Neural cell (in vitro differentiated cells): ENCODE measurements at regions not wholly inside any gene's neighbourhood (a gene's known extent, or its start where the extent isn't known, plus 50 kb on each side); places are given as distances from the start of the nearest gene placed in this dataset.

Experiments
- H2AFZ ChIP-seq: fragments of 200-600, 300-800 bp; sonication (generic), shearing (Covaris generic); 2 replicates; pipeline ENCODE4 v1.6.0; 2014; ENCODE audit warnings: low read depth, mild to moderate bottlenecking, antibody characterized with exemption, low read length, moderate library complexity
- H3F3A ChIP-seq: fragments of 200-600 bp; shearing (Covaris generic); 2 replicates; pipeline ENCODE4 v1.6.1; 2016; ENCODE audit warnings: mild to moderate bottlenecking, moderate library complexity, mixed read lengths, antibody characterized with exemption, low read length; ENCODE audit not compliant: insufficient read depth, poor library complexity, severe bottlenecking
- H3K27ac ChIP-seq: fragments of 200-600, 300-800 bp; sonication (generic), shearing (Covaris generic); 2 replicates; pipeline ENCODE4 v1.5.1; 2014; ENCODE audit warnings: mild to moderate bottlenecking, low read length, moderate library complexity
- H3K27me3 ChIP-seq: fragments of 300-800, 200-600 bp; sonication (generic), shearing (Covaris generic); 2 replicates; pipeline ENCODE4 v1.6.0; 2014; ENCODE audit warnings: mild to moderate bottlenecking, low read depth, low read length, moderate library complexity; ENCODE audit not compliant: insufficient read depth
- H3K36me3 ChIP-seq: fragments of 300-800, 200-600 bp; sonication (generic), shearing (Covaris generic); 2 replicates; pipeline ENCODE4 v1.5.1; 2014; ENCODE audit warnings: mild to moderate bottlenecking, antibody characterized with exemption, low read length, moderate library complexity; ENCODE audit not compliant: insufficient read depth
- H3K4me2 ChIP-seq: fragments of 300-800, 200-600 bp; sonication (generic), shearing (Covaris generic); 2 replicates; pipeline ENCODE4 v1.6.0; 2014; ENCODE audit warnings: mild to moderate bottlenecking, low read length
- H3K4me3 ChIP-seq: fragments of 300-800, 200-600 bp; sonication (generic), shearing (Covaris generic); 2 replicates; pipeline ENCODE4 v1.5.1; 2014; ENCODE audit warnings: mild to moderate bottlenecking, low read length, moderate library complexity
- H3K79me2 ChIP-seq: fragments of 200-600 bp; shearing (Covaris generic); replicated peaks from 2 replicates; pipeline ENCODE4 v1.6.0; 2014; ENCODE audit warnings: mild to moderate bottlenecking, low read length, moderate library complexity; ENCODE audit not compliant: insufficient read depth
- H3K9ac ChIP-seq: fragments of 300-800, 200-600 bp; sonication (generic), shearing (Covaris generic); 2 replicates; pipeline ENCODE4 v1.6.1; 2016; ENCODE audit warnings: mild to moderate bottlenecking, low read length, mixed read lengths
- H3K9me2 ChIP-seq: fragments of 200-600 bp; shearing (Covaris generic); 2 replicates; pipeline ENCODE4 v1.6.1; 2016; ENCODE audit warnings: mild to moderate bottlenecking, low read length, mixed read lengths; ENCODE audit not compliant: insufficient read depth
- H3K9me3 ChIP-seq: fragments of 200-600, 300-800 bp; sonication (generic), shearing (Covaris generic); 2 replicates; pipeline ENCODE4 v1.6.1; 2016; ENCODE audit warnings: mild to moderate bottlenecking, mixed run types, low read length, moderate library complexity, mixed read lengths
- H4K20me1 ChIP-seq: fragments of 200-600 bp; shearing (Covaris generic); 2 replicates; pipeline ENCODE4 v1.6.1; 2016; ENCODE audit warnings: mild to moderate bottlenecking, mixed run types; ENCODE audit not compliant: insufficient read depth
- EP300 ChIP-seq: fragments of 450-650 bp; conservative IDR thresholded peaks from 2 replicates; pipeline ENCODE4 v1.6.1; 2014; ENCODE audit warnings: antibody characterized with exemption, mild to moderate bottlenecking, moderate library complexity; ENCODE audit not compliant: poor library complexity, severe bottlenecking
- EZH2 ChIP-seq: fragments of 200-600, 300-800 bp; shearing (Covaris generic), sonication (generic); IDR thresholded peaks from 2 replicates; pipeline ENCODE4 v1.6.1; 2014; ENCODE audit warnings: antibody characterized with exemption, low read length, borderline replicate concordance, mild to moderate bottlenecking; ENCODE audit not compliant: insufficient read depth, poor library complexity, severe bottlenecking
- MXI1 ChIP-seq: fragments of 450-650 bp; conservative IDR thresholded peaks from 2 replicates; pipeline ENCODE4 v1.6.1; 2014; ENCODE audit warnings: antibody characterized with exemption, mild to moderate bottlenecking; ENCODE audit not compliant: poor library complexity, severe bottlenecking
- POLR2AphosphoS5 ChIP-seq: IDR thresholded peaks from 2 replicates; pipeline ENCODE4 v1.6.1; 2012
- RAD21 ChIP-seq: fragments of 450-650 bp; conservative IDR thresholded peaks from 2 replicates; pipeline ENCODE4 v1.6.1; 2014; ENCODE audit warnings: antibody characterized with exemption, mild to moderate bottlenecking, moderate library complexity
- SMC3 ChIP-seq: fragments of 450-650 bp; conservative IDR thresholded peaks from 2 replicates; pipeline ENCODE4 v1.6.1; 2014; ENCODE audit warnings: antibody characterized with exemption, mild to moderate bottlenecking, moderate library complexity; ENCODE audit not compliant: poor library complexity
- TAF1 ChIP-seq: IDR thresholded peaks from 2 replicates; pipeline ENCODE4 v1.6.1; 2012; ENCODE audit warnings: low read depth
- TF ChIP-seq, protein P1 (sequence below): fragments of 450-650 bp; IDR thresholded peaks from 2 replicates; pipeline ENCODE4 v1.5.1; 2014; ENCODE audit warnings: antibody characterized with exemption, mild to moderate bottlenecking, moderate library complexity; ENCODE audit not compliant: poor library complexity, severe bottlenecking
- TF ChIP-seq, protein P2 (sequence below): IDR thresholded peaks from 2 replicates; pipeline ENCODE4 v1.6.1; 2012; ENCODE audit warnings: borderline replicate concordance

DNA sequence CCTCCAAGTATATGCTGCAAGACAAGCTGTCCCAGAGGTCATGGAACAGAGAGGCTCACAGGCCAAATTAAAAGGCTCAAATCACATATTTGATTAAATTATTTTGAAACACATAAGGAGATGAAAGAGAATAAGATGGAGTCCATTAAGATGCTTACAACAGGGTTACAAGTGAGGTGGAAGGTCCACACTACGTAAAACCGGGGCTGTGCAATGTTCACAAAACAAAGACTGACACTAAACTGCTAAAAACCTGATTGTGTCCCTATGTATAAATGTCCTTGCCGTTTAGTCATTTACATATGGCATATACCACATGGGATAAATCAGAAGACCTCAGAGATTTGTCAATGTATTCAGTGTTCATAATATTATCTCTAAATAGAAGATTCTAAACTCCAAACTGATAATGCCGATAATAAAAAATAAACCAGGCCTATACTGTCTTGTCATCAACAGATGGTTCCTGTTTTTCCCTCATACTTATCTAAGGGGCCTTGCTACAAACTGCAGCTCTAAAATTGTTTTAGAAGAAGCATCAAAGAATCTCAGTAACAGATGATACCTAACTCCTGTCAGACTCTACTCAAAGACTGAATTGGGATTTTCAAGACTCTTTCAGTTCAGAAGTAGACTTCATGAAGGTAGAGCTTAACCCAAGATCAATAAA, 51.8 kb upstream of the RIPOR2 start:
- no peaks in the 10 kb centered on the region for H4K20me1 ChIP-seq
- H3K79me2 ChIP-seq: no peaks in the 10 kb centered on the region
- no peaks in the 10 kb centered on the region for H3K9me3 ChIP-seq
- H3K36me3 ChIP-seq: no peaks in the 10 kb centered on the region
- H3K4me2 ChIP-seq: no peak overlapping the region
- H3K4me3 ChIP-seq: no peak overlapping the region
- H3K9me2 ChIP-seq: no peaks in the 10 kb centered on the region
- H3K9ac ChIP-seq: no peak overlapping the region
- H3K27ac ChIP-seq: no peak overlapping the region
- TF ChIP-seq MXI1: no peak
- no peak for TF ChIP-seq EZH2
- no peak for TF ChIP-seq EP300
- no peak for TF ChIP-seq POLR2AphosphoS5
- TF ChIP-seq, protein P1, sequence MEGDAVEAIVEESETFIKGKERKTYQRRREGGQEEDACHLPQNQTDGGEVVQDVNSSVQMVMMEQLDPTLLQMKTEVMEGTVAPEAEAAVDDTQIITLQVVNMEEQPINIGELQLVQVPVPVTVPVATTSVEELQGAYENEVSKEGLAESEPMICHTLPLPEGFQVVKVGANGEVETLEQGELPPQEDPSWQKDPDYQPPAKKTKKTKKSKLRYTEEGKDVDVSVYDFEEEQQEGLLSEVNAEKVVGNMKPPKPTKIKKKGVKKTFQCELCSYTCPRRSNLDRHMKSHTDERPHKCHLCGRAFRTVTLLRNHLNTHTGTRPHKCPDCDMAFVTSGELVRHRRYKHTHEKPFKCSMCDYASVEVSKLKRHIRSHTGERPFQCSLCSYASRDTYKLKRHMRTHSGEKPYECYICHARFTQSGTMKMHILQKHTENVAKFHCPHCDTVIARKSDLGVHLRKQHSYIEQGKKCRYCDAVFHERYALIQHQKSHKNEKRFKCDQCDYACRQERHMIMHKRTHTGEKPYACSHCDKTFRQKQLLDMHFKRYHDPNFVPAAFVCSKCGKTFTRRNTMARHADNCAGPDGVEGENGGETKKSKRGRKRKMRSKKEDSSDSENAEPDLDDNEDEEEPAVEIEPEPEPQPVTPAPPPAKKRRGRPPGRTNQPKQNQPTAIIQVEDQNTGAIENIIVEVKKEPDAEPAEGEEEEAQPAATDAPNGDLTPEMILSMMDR: no peak
- no peak for TF ChIP-seq RAD21
- no peak for TF ChIP-seq SMC3
- TF ChIP-seq, protein P2, sequence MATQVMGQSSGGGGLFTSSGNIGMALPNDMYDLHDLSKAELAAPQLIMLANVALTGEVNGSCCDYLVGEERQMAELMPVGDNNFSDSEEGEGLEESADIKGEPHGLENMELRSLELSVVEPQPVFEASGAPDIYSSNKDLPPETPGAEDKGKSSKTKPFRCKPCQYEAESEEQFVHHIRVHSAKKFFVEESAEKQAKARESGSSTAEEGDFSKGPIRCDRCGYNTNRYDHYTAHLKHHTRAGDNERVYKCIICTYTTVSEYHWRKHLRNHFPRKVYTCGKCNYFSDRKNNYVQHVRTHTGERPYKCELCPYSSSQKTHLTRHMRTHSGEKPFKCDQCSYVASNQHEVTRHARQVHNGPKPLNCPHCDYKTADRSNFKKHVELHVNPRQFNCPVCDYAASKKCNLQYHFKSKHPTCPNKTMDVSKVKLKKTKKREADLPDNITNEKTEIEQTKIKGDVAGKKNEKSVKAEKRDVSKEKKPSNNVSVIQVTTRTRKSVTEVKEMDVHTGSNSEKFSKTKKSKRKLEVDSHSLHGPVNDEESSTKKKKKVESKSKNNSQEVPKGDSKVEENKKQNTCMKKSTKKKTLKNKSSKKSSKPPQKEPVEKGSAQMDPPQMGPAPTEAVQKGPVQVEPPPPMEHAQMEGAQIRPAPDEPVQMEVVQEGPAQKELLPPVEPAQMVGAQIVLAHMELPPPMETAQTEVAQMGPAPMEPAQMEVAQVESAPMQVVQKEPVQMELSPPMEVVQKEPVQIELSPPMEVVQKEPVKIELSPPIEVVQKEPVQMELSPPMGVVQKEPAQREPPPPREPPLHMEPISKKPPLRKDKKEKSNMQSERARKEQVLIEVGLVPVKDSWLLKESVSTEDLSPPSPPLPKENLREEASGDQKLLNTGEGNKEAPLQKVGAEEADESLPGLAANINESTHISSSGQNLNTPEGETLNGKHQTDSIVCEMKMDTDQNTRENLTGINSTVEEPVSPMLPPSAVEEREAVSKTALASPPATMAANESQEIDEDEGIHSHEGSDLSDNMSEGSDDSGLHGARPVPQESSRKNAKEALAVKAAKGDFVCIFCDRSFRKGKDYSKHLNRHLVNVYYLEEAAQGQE: no peak
- no peak for TF ChIP-seq TAF1
- H3K27me3 ChIP-seq: no peaks in the 10 kb centered on the region
- H3F3A ChIP-seq: no peaks in the 10 kb centered on the region
- H2AFZ ChIP-seq: no peak overlapping the region

DNA sequence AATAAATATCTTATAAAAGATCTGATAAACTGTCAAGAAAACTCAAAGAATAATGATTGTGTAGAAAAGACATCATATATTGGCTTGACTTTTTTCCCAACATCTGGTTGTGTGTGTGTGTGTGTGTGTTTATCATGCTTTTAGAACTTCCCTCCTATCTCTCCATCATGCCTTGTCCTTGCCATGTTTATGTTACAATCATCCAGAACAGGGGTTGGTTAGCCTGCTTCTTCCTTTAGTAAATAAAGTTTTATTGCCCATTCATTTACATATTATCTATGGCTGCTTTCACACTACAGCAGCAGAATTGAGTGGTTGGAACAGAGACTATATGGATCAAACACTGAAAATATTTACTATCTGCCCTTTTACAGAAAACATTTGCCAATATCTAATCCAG, 52.8 kb upstream of the RIPOR2 start:
- H3K27ac ChIP-seq: no peak overlapping the region
- no peak overlapping the region for H3K4me3 ChIP-seq
- H3F3A ChIP-seq: no peaks in the 10 kb centered on the region
- H3K4me2 ChIP-seq: no peak overlapping the region
- H4K20me1 ChIP-seq: no peaks in the 10 kb centered on the region
- no peaks in the 10 kb centered on the region for H3K36me3 ChIP-seq
- H3K9me3 ChIP-seq: no peaks in the 10 kb centered on the region
- no peaks in the 10 kb centered on the region for H3K79me2 ChIP-seq
- TF ChIP-seq EP300 (no peak), EZH2 (no peak), MXI1 (no peak), POLR2AphosphoS5 (no peak), RAD21 (no peak), TAF1 (no peak), SMC3 (no peak)
- TF ChIP-seq, protein P1: no peak
- TF ChIP-seq, protein P2: no peak
- no peaks in the 10 kb centered on the region for H3K9me2 ChIP-seq
- no peaks in the 10 kb centered on the region for H3K27me3 ChIP-seq
- H3K9ac ChIP-seq: no peak overlapping the region
- no peak overlapping the region for H2AFZ ChIP-seq
